T-cell (primary cell): ENCODE measurements at regions not wholly inside any gene's neighbourhood (a gene's known extent, or its start where the extent isn't known, plus 50 kb on each side); places are given as distances from the start of the nearest gene placed in this dataset.

Experiments used
- ATAC-seq, 4 experiments: fragments of 200-7000 bp in 3 of 4; fragments of 150-1000 bp in 1 of 4; cut with Tn5 transposase; replicated peaks in 1 of 4; 1 replicate in 3 of 4; 2 replicates in 1 of 4; pipeline ENCODE4 v1.10.0; 2021; ENCODE audit warnings: moderate library complexity in 3 of 4, mild to moderate bottlenecking in 2 of 4, moderate number of reproducible peaks in 1 of 4
- CTCF ChIA-PET, 2 donors: fragments of 300-600 bp; sonication (Branson Sonifier 250); formaldehyde crosslinking; loops; one replicate each; lab custom pipeline; 2022; ENCODE audit warnings: antibody characterized with exemption in 2 of 2; lab: Charles Lee
- POLR2A ChIA-PET, 2 donors: fragments of 300-600 bp; sonication (Branson Sonifier 250); formaldehyde crosslinking; loops; one replicate each; lab custom pipeline; 2022; ENCODE audit warnings: antibody characterized with exemption in 2 of 2; lab: Charles Lee
- DNase-seq, 35 experiments: peaks; one replicate each; pipeline versions ENCODE4 v3.0.0 to v3.0.0-alpha.2; 2013 to 2023
- H3K27ac ChIP-seq: one replicate; pipeline ENCODE4 v1.5.1; 2013; ENCODE audit warnings: low read length
- H3K27me3 ChIP-seq, 2 experiments: replicated peaks in 1 of 2; 1 replicate in 1 of 2; 2 replicates in 1 of 2; pipeline versions ENCODE4 v1.6.1 to v1.7.0; 2013; ENCODE audit warnings: low read length in 1 of 2, mixed read lengths in 1 of 2; ENCODE audit not compliant: control insufficient read depth in 2 of 2, insufficient read depth in 2 of 2; ENCODE audit errors: extremely low read depth in 1 of 2
- H3K36me3 ChIP-seq, 2 donors: 1 replicate in 1 of 2; 2 replicates in 1 of 2; pipeline versions ENCODE4 v1.6.1 to v1.7.0; 2013; ENCODE audit warnings: low read length in 1 of 2; ENCODE audit not compliant: control insufficient read depth in 2 of 2, insufficient read depth in 1 of 2; ENCODE audit errors: extremely low read depth in 1 of 2
- H3K4me1 ChIP-seq, 2 experiments: 1 replicate in 1 of 2; 2 replicates in 1 of 2; pipeline versions ENCODE4 v1.6.1 to v1.7.0; 2013; ENCODE audit warnings: low read length in 2 of 2, mixed read lengths in 1 of 2; ENCODE audit not compliant: insufficient read depth in 2 of 2, control insufficient read depth in 1 of 2; ENCODE audit errors: extremely low read depth in 1 of 2
- H3K4me3 ChIP-seq, 2 donors: 1 replicate in 1 of 2; 2 replicates in 1 of 2; pipeline versions ENCODE4 v1.5.1 to v1.7.0; 2013; ENCODE audit warnings: mild to moderate bottlenecking in 2 of 2, low read length in 1 of 2, moderate library complexity in 1 of 2; ENCODE audit not compliant: control insufficient read depth in 1 of 2; ENCODE audit errors: extremely low read depth in 1 of 2
- H3K9me3 ChIP-seq: 2 replicates; pipeline ENCODE4 v1.7.0; 2013
- H3K27ac Mint-ChIP-seq, 2 donors: one replicate each; pipeline ENCODE4 v1.8.0; 2020 to 2021; ENCODE audit warnings: mild to moderate bottlenecking in 2 of 2, mixed read lengths in 2 of 2
- H3K27me3 Mint-ChIP-seq, 2 donors: one replicate each; pipeline ENCODE4 v1.8.0; 2021 to 2022; ENCODE audit warnings: mixed read lengths in 2 of 2
- H3K36me3 Mint-ChIP-seq: one replicate; pipeline ENCODE4 v1.8.0; 2021; ENCODE audit warnings: mixed read lengths
- H3K4me1 Mint-ChIP-seq, 3 donors: one replicate each; pipeline ENCODE4 v1.8.0; 2020 to 2022; ENCODE audit warnings: mixed read lengths in 3 of 3, mild to moderate bottlenecking in 1 of 3
- H3K4me3 Mint-ChIP-seq, 3 donors: one replicate each; pipeline ENCODE4 v1.8.0; 2020 to 2022; ENCODE audit warnings: mild to moderate bottlenecking in 3 of 3, mixed read lengths in 3 of 3, moderate library complexity in 3 of 3
- H3K9me3 Mint-ChIP-seq, 3 donors: one replicate each; pipeline ENCODE4 v1.8.0; 2020 to 2022; ENCODE audit warnings: mixed read lengths in 3 of 3
- WGBS: methylation state at CpG from one replicate; pipeline ENCODE4 v1.1.5; 2013; ENCODE audit warnings: missing lambda C conversion rate; ENCODE audit not compliant: insufficient coverage; 5-methylcytosine and 5-hydroxymethylcytosine counted together

DNA sequence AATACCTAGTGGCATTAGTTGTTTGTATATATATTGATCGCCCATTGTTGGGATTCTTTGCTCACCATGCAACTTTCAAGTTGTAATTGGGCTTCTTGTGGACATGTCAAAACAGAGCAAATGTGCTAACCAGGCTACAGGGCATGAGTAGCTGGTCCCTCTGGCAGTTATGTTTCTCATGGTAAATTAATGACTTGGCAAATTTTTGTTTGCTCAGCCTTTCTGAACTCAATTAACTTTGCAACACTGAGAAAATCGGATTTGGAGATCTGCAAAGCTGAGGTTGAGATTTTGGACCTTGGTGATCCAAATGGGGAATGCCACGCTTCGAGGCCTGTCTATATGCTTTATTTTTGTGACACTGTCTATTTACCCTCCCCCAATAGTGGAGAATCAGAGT lies 138.5 kb upstream of the PIRT start:
- H3K27ac Mint-ChIP-seq, result no peak overlapping the region
- peaks cover 0 to 9% of the 10 kb centered on the region in 2 donors for H3K27me3 Mint-ChIP-seq
- POLR2A ChIA-PET, result no interaction called here
- no CpG with 5 or more reads among the region's 4 CpGs for WGBS
- ATAC-seq (no peak), DNase-seq (no peak)
- H3K27me3 ChIP-seq, result peaks cover 0 to 2% of the 10 kb centered on the region in 2 experiments
- H3K9me3 Mint-ChIP-seq, result peaks cover 0 to 11% (median 0%) of the 10 kb centered on the region in 3 donors
- CTCF ChIA-PET, result no interaction called here
- no peaks in the 10 kb centered on the region for H3K36me3 Mint-ChIP-seq
- H3K9me3 ChIP-seq, result no peaks in the 10 kb centered on the region
- no peaks in the 10 kb centered on the region for H3K36me3 ChIP-seq
- no peaks in the 10 kb centered on the region for H3K4me1 Mint-ChIP-seq
- H3K27ac ChIP-seq, result no peak overlapping the region
- no peaks in the 10 kb centered on the region for H3K4me1 ChIP-seq
- no peak overlapping the region for H3K4me3 ChIP-seq
- no peak overlapping the region for H3K4me3 Mint-ChIP-seq

DNA sequence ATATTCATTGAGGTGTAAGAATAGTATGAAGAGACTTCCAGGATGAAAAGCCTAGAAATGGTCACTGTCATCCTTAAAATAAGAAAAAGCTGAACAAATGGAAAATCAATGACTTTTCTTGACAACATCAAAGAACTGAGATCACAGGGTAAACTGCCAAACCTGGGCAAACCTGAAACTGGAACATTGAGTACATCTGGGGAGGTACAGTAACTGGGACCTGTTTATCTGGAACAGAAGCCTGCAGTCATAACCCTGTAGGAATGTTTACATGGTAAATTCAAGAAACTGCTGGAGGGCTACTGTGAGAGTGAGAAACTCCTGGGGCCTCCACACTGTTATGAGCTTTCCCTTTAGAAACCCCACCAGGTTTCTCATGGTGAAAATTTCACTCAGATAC lies 130.1 kb upstream of the PIRT start:
- ChIA-PET CTCF (no interaction called here), POLR2A (no interaction called here)
- ATAC-seq (no peak), DNase-seq (no peak)
- Histone ChIP-seq H3K4me1 (no peaks in the 10 kb centered on the region), H3K27ac (no peak overlapping the region), H3K36me3 (no peaks in the 10 kb centered on the region), H3K9me3 (no peaks in the 10 kb centered on the region), H3K4me3 (no peak overlapping the region), H3K27me3 (no peaks in the 10 kb centered on the region)
- Mint-ChIP-seq H3K27me3 (peaks cover 0 to 5% of the 10 kb centered on the region in 2 donors), H3K36me3 (no peaks in the 10 kb centered on the region), H3K4me3 (no peak overlapping the region), H3K4me1 (no peaks in the 10 kb centered on the region), H3K9me3 (peaks cover 0 to 7% (median 0%) of the 10 kb centered on the region in 3 donors), H3K27ac (no peak overlapping the region)

GRCh38 chr17:10956821-10957220 lies 118.9 kb upstream of the PIRT start:
- H3K4me1 Mint-ChIP-seq, result no peaks in the 10 kb centered on the region
- Histone ChIP-seq H3K4me1 (no peaks in the 10 kb centered on the region), H3K36me3 (no peaks in the 10 kb centered on the region), H3K4me3 (no peak overlapping the region), H3K27ac (no peak overlapping the region), H3K9me3 (no peaks in the 10 kb centered on the region), H3K27me3 (peaks cover 0 to 5% of the 10 kb centered on the region in 2 experiments)
- H3K27me3 Mint-ChIP-seq, result peaks cover 7 to 16% of the 10 kb centered on the region in 2 donors
- H3K4me3 Mint-ChIP-seq, result no peak overlapping the region
- ATAC-seq (no peak), DNase-seq (no peak)
- H3K9me3 Mint-ChIP-seq, result peaks cover 2 to 7% (median 6%) of the 10 kb centered on the region in 3 donors
- POLR2A ChIA-PET, result no interaction called here
- 29% methylated on average over 1 of the region's 1 CpG for WGBS
- CTCF ChIA-PET, result no interaction called here
- no peaks in the 10 kb centered on the region for H3K36me3 Mint-ChIP-seq
- H3K27ac Mint-ChIP-seq, result no peak overlapping the region

GRCh38 chr17:10944819-10945218 lies 106.9 kb upstream of the PIRT start:
- CTCF ChIA-PET, result interaction anchor here in 1 of 2 donors (0.8 kb wide), 1 partner anchor 461 kb away, joined by 4 read pairs; no protein-coding TSS in a partner anchor
- no peaks in the 10 kb centered on the region for H3K36me3 ChIP-seq
- Mint-ChIP-seq H3K9me3 (no peaks in the 10 kb centered on the region), H3K4me3 (no peak overlapping the region), H3K4me1 (no peaks in the 10 kb centered on the region), H3K36me3 (no peaks in the 10 kb centered on the region), H3K27me3 (peaks cover 3 to 19% of the 10 kb centered on the region in 2 donors), H3K27ac (no peak overlapping the region)
- no peak overlapping the region for H3K4me3 ChIP-seq
- ATAC-seq (no peak), DNase-seq (no peak)
- H3K4me1 ChIP-seq, result no peaks in the 10 kb centered on the region
- POLR2A ChIA-PET, result no interaction called here
- H3K9me3 ChIP-seq, result no peaks in the 10 kb centered on the region
- no peak overlapping the region for H3K27ac ChIP-seq
- H3K27me3 ChIP-seq, result peaks cover 2 to 3% of the 10 kb centered on the region in 2 experiments
- WGBS, result no CpG with 5 or more reads among the region's 4 CpGs

DNA sequence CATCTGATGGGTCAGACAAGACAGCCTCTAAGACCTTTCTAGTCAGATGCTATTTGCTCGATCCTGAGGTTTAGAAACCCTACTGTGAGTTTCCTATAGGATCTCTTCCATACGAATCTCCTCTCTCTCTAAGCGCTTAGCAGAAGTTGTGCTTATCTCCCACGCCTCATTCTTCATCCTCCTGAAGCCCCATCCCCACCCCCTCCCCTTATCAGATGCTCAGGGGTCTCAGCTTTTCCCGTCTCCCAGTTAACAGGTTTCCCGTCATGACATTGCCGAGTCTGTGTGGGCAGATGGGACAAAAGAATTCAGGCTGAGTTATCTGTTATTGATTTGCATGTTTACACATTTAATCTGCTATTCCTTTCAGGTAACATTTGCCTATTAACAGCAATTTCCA lies 99.0 kb upstream of the PIRT start:
- Mint-ChIP-seq H3K4me1 (no peaks in the 10 kb centered on the region), H3K9me3 (no peaks in the 10 kb centered on the region), H3K36me3 (no peaks in the 10 kb centered on the region), H3K27ac (no peak overlapping the region), H3K4me3 (no peak overlapping the region), H3K27me3 (peaks cover 5 to 26% of the 10 kb centered on the region in 2 donors)
- DNase-seq, result no peak
- no peak for ATAC-seq
- ChIA-PET CTCF (no interaction called here), POLR2A (no interaction called here)
- no peaks in the 10 kb centered on the region for H3K36me3 ChIP-seq
- 21% methylated on average over 3 of the region's 7 CpGs for WGBS
- H3K9me3 ChIP-seq, result no peaks in the 10 kb centered on the region
- peaks cover 2% of the 10 kb centered on the region in 2 experiments for H3K27me3 ChIP-seq
- H3K4me1 ChIP-seq, result no peaks in the 10 kb centered on the region
- no peak overlapping the region for H3K27ac ChIP-seq
- no peak overlapping the region for H3K4me3 ChIP-seq

- ChIA-PET POLR2A (no interaction called here), CTCF (no interaction called here)
- Mint-ChIP-seq H3K9me3 (no peaks in the 10 kb centered on the region), H3K4me3 (no peak overlapping the region), H3K4me1 (no peaks in the 10 kb centered on the region), H3K27me3 (peaks cover 1 to 26% of the 10 kb centered on the region in 2 donors), H3K36me3 (no peaks in the 10 kb centered on the region), H3K27ac (no peak overlapping the region)
- Histone ChIP-seq H3K36me3 (no peaks in the 10 kb centered on the region), H3K9me3 (no peaks in the 10 kb centered on the region), H3K27ac (no peak overlapping the region), H3K27me3 (no peaks in the 10 kb centered on the region), H3K4me3 (no peak overlapping the region), H3K4me1 (no peaks in the 10 kb centered on the region)
- DNase-seq, result no peak
- WGBS, result no CpG with 5 or more reads among the region's 4 CpGs
- ATAC-seq, result no peak
These were observed 95.1 kb upstream of the PIRT start for GRCh38 chr17:10932938-10933337.

DNA sequence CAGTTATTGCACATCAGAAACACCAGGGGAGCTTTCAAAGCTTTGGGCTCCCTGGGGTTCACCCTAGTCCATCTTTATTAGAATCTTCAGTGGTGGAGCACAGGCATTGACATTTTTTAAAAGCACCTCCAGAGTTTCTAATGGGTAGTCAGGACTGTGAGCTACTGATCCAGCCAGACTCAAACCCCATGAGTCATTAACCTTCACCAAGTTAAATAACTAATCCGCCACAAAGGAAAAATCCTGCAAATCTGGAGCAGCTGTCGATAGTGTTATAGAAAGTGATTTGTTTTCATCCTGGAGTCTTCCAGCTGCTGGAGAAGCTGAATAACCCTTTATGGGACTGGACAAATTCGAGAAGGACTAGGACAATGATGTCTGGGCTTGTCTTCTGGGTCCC lies 93.2 kb upstream of the PIRT start:
- peaks cover 0 to 5% of the 10 kb centered on the region in 2 experiments for H3K27me3 ChIP-seq
- no peak overlapping the region for H3K4me3 ChIP-seq
- no peaks in the 10 kb centered on the region for H3K9me3 Mint-ChIP-seq
- ATAC-seq, result no peak
- POLR2A ChIA-PET, result no interaction called here
- no peak overlapping the region for H3K4me3 Mint-ChIP-seq
- peaks cover 4 to 19% of the 10 kb centered on the region in 2 donors for H3K27me3 Mint-ChIP-seq
- 71% methylated on average over 1 of the region's 3 CpGs for WGBS
- DNase-seq, result no peak
- no peaks in the 10 kb centered on the region for H3K4me1 Mint-ChIP-seq
- no peaks in the 10 kb centered on the region for H3K4me1 ChIP-seq
- no peak overlapping the region for H3K27ac Mint-ChIP-seq
- CTCF ChIA-PET, result no interaction called here
- no peak overlapping the region for H3K27ac ChIP-seq
- no peaks in the 10 kb centered on the region for H3K36me3 Mint-ChIP-seq
- H3K36me3 ChIP-seq, result no peaks in the 10 kb centered on the region
- no peaks in the 10 kb centered on the region for H3K9me3 ChIP-seq
